ENCODE measurements at regions not wholly inside any gene's neighbourhood (a gene's known extent, or its start where the extent isn't known, plus 50 kb on each side); places are given as distances from the start of the nearest gene placed in this dataset.

DNA sequence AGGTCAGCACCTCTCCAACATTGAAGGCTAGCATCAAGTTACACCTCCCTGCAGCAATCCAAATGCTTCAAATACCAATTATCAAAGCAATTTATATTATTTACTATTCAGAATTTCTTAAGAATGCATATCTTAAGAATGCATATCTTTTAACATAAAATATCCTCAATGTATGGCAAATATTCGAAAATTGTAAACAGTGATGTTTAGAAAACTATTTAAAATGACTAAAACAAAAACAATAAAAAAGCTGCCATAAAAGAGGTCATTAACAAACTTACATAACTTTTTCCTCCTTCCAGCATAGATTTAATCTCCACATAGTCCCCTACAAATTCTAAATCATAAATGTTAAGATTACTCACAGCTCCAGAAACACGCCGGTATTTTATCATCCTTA is 85.1 kb upstream of the SOX6 start:
- Histone ChIP-seq H3K36me3 (ENCODE audit: control insufficient read depth in 1 of 2, insufficient read depth in 2 of 2, low read length in 2 of 2) (no peaks in the 10 kb centered on the region), H3K27ac (ENCODE audit: low read depth, low read length) (no peak overlapping the region), H2AFZ (ENCODE audit: low read depth, low read length, poor library complexity, severe bottlenecking) (no peak overlapping the region), H4K20me1 (ENCODE audit: insufficient read depth) (no peaks in the 10 kb centered on the region), H3K9me3 (ENCODE audit: control insufficient read depth in 1 of 2, insufficient read depth in 1 of 2, low read depth in 1 of 2, low read length in 2 of 2) (no peaks in the 10 kb centered on the region), H3K9ac (ENCODE audit: low read length) (no peak overlapping the region), H3K27me3 (ENCODE audit: insufficient read depth, low read length) (peaks cover 21% of the 10 kb centered on the region; the same call in 1 of the 2 replicates), H3K4me3 (replicated peaks in 1 of 2; ENCODE audit: low read depth in 1 of 2, low read length in 2 of 2) (no peak overlapping the region), H3K4me2 (ENCODE audit: low read length) (no peak overlapping the region), H3K9me2 (ENCODE audit: insufficient read depth) (no peaks in the 10 kb centered on the region), H3K79me2 (ENCODE audit: insufficient read depth, low read length) (no peaks in the 10 kb centered on the region), H3K4me1 (ENCODE audit: control insufficient read depth in 1 of 2, insufficient read depth in 2 of 2, low read length in 2 of 2) (no peaks in the 10 kb centered on the region)
- ChIA-PET CTCF (no interaction called here), RAD21 (ENCODE audit: low non-redundant PET in 1 of 2, low total read pairs in 2 of 2, uncharacterized antibody in 2 of 2, unreplicated experiment in 2 of 2) (no interaction called here), POLR2A (no interaction called here)
- BruUV-seq (replicated peaks): no TSS peak
- TF ChIP-seq ZNF274 (IDR thresholded peaks at IDR 0.05; ENCODE audit: low read depth, low read length) (no peak), ZFX (IDR thresholded peaks at IDR 0.05) (no peak), CEBPB (IDR thresholded peaks at IDR 0.05; ENCODE audit: low read depth) (no peak), SIN3A (IDR thresholded peaks at IDR 0.05; ENCODE audit: low read depth) (no peak), POLR2AphosphoS5 (IDR thresholded peaks at IDR 0.05; ENCODE audit: low read depth, low read length) (no peak), REST (IDR thresholded peaks at IDR 0.05; ENCODE audit: low read depth) (no peak), EZH2 (IDR thresholded peaks at IDR 0.05) (no peak), JUND (IDR thresholded peaks at IDR 0.05) (no peak), EGR1 (IDR thresholded peaks at IDR 0.05; ENCODE audit: low read depth) (no peak), ZBTB33 (IDR thresholded peaks at IDR 0.05; ENCODE audit: extremely low read depth, insufficient replicate concordance, low read length) (no peak), YY1 (IDR thresholded peaks at IDR 0.05; ENCODE audit: extremely low read depth, insufficient replicate concordance, low read depth, low read length) (no peak), CBX3 (IDR thresholded peaks at IDR 0.05; ENCODE audit: low read depth) (no peak), SP1 (IDR thresholded peaks at IDR 0.05; ENCODE audit: low read depth) (no peak), ELF1 (IDR thresholded peaks at IDR 0.05; ENCODE audit: borderline replicate concordance, low read depth) (no peak), TCF7L2 (IDR thresholded peaks at IDR 0.05; ENCODE audit: borderline replicate concordance, extremely low read depth, insufficient read depth, insufficient read length) (no peak), POLR2A (IDR thresholded peaks at IDR 0.05; ENCODE audit: borderline replicate concordance, extremely low read depth, insufficient read depth, insufficient read length) (no peak), EZH2phosphoT487 (IDR thresholded peaks at IDR 0.05; ENCODE audit: borderline replicate concordance) (no peak)
- TF ChIP-seq, protein P1, sequence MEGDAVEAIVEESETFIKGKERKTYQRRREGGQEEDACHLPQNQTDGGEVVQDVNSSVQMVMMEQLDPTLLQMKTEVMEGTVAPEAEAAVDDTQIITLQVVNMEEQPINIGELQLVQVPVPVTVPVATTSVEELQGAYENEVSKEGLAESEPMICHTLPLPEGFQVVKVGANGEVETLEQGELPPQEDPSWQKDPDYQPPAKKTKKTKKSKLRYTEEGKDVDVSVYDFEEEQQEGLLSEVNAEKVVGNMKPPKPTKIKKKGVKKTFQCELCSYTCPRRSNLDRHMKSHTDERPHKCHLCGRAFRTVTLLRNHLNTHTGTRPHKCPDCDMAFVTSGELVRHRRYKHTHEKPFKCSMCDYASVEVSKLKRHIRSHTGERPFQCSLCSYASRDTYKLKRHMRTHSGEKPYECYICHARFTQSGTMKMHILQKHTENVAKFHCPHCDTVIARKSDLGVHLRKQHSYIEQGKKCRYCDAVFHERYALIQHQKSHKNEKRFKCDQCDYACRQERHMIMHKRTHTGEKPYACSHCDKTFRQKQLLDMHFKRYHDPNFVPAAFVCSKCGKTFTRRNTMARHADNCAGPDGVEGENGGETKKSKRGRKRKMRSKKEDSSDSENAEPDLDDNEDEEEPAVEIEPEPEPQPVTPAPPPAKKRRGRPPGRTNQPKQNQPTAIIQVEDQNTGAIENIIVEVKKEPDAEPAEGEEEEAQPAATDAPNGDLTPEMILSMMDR (IDR thresholded peaks at IDR 0.05 in 2 of 3, conservative IDR thresholded peaks at IDR 0.05 in 1 of 3; ENCODE audit: borderline replicate concordance in 1 of 3, insufficient read depth in 1 of 3, low read depth in 2 of 3, low read length in 2 of 3): no peak
- TF ChIP-seq, protein P2, sequence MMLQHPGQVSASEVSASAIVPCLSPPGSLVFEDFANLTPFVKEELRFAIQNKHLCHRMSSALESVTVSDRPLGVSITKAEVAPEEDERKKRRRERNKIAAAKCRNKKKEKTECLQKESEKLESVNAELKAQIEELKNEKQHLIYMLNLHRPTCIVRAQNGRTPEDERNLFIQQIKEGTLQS (IDR thresholded peaks at IDR 0.05): no peak
- intact Hi-C loops (cut with micrococcal nuclease): no loop called here
- DNase-seq (ENCODE audit: low read depth, low spot score) (no peak), ATAC-seq (no peak)

Measured in HCT116 (cell line).